Endodermal cell (in vitro differentiated cells): ENCODE measurements at regions not wholly inside any gene's neighbourhood (a gene's known extent, or its start where the extent isn't known, plus 50 kb on each side); places are given as distances from the start of the nearest gene placed in this dataset.
"Not testable (repeated sequence)": the region's sequence is repeated elsewhere in the genome, so short reads cannot be mapped to it uniquely, and the experiment has no call there.

Experiments
- DNase-seq: peaks from one replicate; pipeline ENCODE4 v3.0.0-alpha.2; 2017
- H3K27ac ChIP-seq: 2 replicates; pipeline ENCODE4 v1.5.1; 2013; ENCODE audit warnings: mild to moderate bottlenecking, low read depth, low read length, moderate library complexity
- H3K27me3 ChIP-seq: 2 replicates; pipeline ENCODE4 v1.6.1; 2013; ENCODE audit warnings: mild to moderate bottlenecking, low read length, moderate library complexity; ENCODE audit not compliant: insufficient read depth, control insufficient read depth, poor library complexity, severe bottlenecking
- H3K36me3 ChIP-seq: 2 replicates; pipeline ENCODE4 v1.7.0; 2013; ENCODE audit warnings: mild to moderate bottlenecking, low read length, moderate library complexity; ENCODE audit not compliant: control insufficient read depth, insufficient read depth
- H3K4me1 ChIP-seq: one replicate; pipeline ENCODE4 v1.7.0; 2013; ENCODE audit warnings: low read length; ENCODE audit not compliant: control insufficient read depth, insufficient read depth
- H3K4me3 ChIP-seq: 2 replicates; pipeline ENCODE4 v1.5.1; 2013; ENCODE audit warnings: mild to moderate bottlenecking, low read length, moderate library complexity
- H3K9ac ChIP-seq: 2 replicates; pipeline ENCODE4 v1.6.1; 2013; ENCODE audit warnings: mild to moderate bottlenecking, low read length, moderate library complexity; ENCODE audit not compliant: poor library complexity, severe bottlenecking; ENCODE audit errors: extremely low read depth
- H3K9me3 ChIP-seq: 2 replicates; pipeline ENCODE4 v1.6.1; 2013; ENCODE audit warnings: mild to moderate bottlenecking, low read length, moderate library complexity; ENCODE audit not compliant: control insufficient read depth
- H3K27ac Mint-ChIP-seq: 2 replicates; pipeline ENCODE4 v1.8.0; 2020; ENCODE audit warnings: mixed read lengths
- H3K27me3 Mint-ChIP-seq: 2 replicates; pipeline ENCODE4 v1.8.0; 2021; ENCODE audit warnings: mild to moderate bottlenecking, mixed read lengths; ENCODE audit not compliant: insufficient read depth
- H3K36me3 Mint-ChIP-seq: 2 replicates; pipeline ENCODE4 v1.8.0; 2020; ENCODE audit warnings: low read depth, mixed read lengths
- H3K4me1 Mint-ChIP-seq: 2 replicates; pipeline ENCODE4 v1.8.0; 2020; ENCODE audit warnings: mixed read lengths
- H3K4me3 Mint-ChIP-seq: 2 replicates; pipeline ENCODE4 v1.8.0; 2020; ENCODE audit warnings: mild to moderate bottlenecking, moderate library complexity, mixed read lengths
- H3K9me3 Mint-ChIP-seq: 2 replicates; pipeline ENCODE4 v1.8.0; 2020; ENCODE audit warnings: mild to moderate bottlenecking, mixed read lengths
- WGBS, 2 experiments: methylation state at CpG; one replicate each; pipeline versions ENCODE4 v1.1.5 to v1.1.7; 2013; ENCODE audit warnings: missing lambda C conversion rate in 2 of 2, mixed read lengths in 1 of 2; ENCODE audit not compliant: insufficient coverage in 1 of 2, insufficient read length in 1 of 2; 5-methylcytosine and 5-hydroxymethylcytosine counted together
- TF ChIP-seq, protein P1 (sequence below): fragments of 200-600 bp; sonication (generic); conservative IDR thresholded peaks from 2 replicates; pipeline ENCODE4 v1.5.0; 2021; ENCODE audit warnings: antibody characterized with exemption, mild to moderate bottlenecking

DNA sequence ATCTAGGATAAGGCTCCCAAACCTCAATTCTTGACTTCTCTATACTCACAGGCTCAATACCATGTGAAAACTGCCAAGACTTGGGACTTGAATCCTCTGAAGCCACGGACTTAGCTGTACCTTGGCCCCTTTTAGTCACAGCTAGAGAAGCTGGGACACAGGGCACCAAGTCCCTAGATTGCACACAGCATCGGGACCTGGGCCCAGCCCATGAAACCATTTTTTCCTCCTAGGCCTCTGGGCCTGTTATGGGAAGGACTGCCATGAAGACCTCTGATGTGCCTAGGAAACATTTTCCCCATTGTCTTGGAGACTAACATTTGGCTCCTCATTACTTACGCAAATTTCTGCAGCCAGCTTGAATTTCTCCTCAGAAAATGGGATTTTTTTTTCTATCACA is 1011.8 kb upstream of the DDX18 start:
- no peaks in the 10 kb centered on the region for H3K27me3 ChIP-seq
- peak overlapping the region; percentile 16 for H3K4me3 ChIP-seq
- no peak overlapping the region for H3K4me3 Mint-ChIP-seq
- H3K27ac ChIP-seq = no peak overlapping the region
- peaks cover 33% of the 10 kb centered on the region for H3K9me3 ChIP-seq
- WGBS, 2 experiments = 79 to 81% methylated on average over 3 of the region's 3 CpGs
- TF ChIP-seq, protein P1, sequence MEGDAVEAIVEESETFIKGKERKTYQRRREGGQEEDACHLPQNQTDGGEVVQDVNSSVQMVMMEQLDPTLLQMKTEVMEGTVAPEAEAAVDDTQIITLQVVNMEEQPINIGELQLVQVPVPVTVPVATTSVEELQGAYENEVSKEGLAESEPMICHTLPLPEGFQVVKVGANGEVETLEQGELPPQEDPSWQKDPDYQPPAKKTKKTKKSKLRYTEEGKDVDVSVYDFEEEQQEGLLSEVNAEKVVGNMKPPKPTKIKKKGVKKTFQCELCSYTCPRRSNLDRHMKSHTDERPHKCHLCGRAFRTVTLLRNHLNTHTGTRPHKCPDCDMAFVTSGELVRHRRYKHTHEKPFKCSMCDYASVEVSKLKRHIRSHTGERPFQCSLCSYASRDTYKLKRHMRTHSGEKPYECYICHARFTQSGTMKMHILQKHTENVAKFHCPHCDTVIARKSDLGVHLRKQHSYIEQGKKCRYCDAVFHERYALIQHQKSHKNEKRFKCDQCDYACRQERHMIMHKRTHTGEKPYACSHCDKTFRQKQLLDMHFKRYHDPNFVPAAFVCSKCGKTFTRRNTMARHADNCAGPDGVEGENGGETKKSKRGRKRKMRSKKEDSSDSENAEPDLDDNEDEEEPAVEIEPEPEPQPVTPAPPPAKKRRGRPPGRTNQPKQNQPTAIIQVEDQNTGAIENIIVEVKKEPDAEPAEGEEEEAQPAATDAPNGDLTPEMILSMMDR = no peak
- no peak for DNase-seq
- H3K36me3 ChIP-seq = no peaks in the 10 kb centered on the region
- H3K27me3 Mint-ChIP-seq = no peaks in the 10 kb centered on the region
- no peak overlapping the region for H3K9ac ChIP-seq
- H3K9me3 Mint-ChIP-seq = peaks cover 40% of the 10 kb centered on the region
- H3K4me1 ChIP-seq = no peaks in the 10 kb centered on the region
- H3K4me1 Mint-ChIP-seq = no peaks in the 10 kb centered on the region
- H3K36me3 Mint-ChIP-seq = peaks cover 3% of the 10 kb centered on the region
- H3K27ac Mint-ChIP-seq = no peak overlapping the region

DNA sequence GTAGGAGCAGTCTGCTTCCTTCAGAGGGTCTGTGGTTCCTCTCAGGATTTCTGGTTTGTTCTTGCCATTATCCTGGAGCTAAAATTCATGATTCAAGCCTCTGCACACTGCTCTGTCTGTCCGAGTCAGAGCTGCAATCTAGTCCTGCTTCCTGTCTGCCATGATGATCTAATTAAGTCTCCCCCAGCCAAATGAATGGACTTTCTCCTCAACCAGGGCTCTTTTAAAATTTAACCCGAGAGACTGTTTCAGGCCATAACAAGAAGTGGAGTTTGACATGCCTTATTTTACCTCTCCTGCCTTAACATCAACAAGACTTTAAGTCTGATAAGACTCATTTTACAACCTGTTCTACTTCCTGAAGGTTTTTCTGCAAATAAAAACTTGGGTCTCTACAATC is 1009.6 kb upstream of the DDX18 start:
- peaks cover 40% of the 10 kb centered on the region for H3K9me3 Mint-ChIP-seq
- peaks cover 3% of the 10 kb centered on the region for H3K36me3 Mint-ChIP-seq
- H3K9me3 ChIP-seq = peaks cover 33% of the 10 kb centered on the region
- TF ChIP-seq, protein P1 = no peak
- no peaks in the 10 kb centered on the region for H3K4me1 Mint-ChIP-seq
- no peak overlapping the region for H3K9ac ChIP-seq
- no peaks in the 10 kb centered on the region for H3K27me3 ChIP-seq
- H3K27me3 Mint-ChIP-seq = no peaks in the 10 kb centered on the region
- H3K27ac Mint-ChIP-seq = no peak overlapping the region
- no peaks in the 10 kb centered on the region for H3K4me1 ChIP-seq
- DNase-seq = no peak
- WGBS, 2 experiments = 91 to 92% methylated on average over 2 of the region's 2 CpGs
- no peak overlapping the region for H3K4me3 ChIP-seq
- H3K27ac ChIP-seq = no peak overlapping the region
- H3K36me3 ChIP-seq = no peaks in the 10 kb centered on the region
- no peak overlapping the region for H3K4me3 Mint-ChIP-seq

DNA sequence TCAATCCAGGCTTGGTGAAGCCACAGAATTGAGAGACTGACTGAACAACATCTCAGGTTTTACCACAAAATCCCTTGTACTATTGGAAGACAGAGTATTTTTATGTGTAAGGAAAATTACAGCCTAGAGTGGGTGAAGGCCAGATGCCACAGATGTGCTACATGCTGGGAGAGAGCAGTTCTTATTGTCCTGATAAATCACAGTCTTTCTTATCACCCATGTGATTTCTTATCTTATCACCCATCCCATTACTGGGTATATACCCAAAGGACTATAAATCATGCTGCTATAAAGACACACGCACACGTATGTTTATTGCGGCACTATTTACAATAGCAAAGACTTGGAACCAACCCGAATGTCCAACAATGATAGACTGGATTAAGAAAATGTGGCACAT is 1008.0 kb upstream of the DDX18 start:
- not testable (repeated sequence) for DNase-seq, H3K36me3 Mint-ChIP-seq, H3K4me3 Mint-ChIP-seq, H3K27ac ChIP-seq, H3K27me3 Mint-ChIP-seq, H3K36me3 ChIP-seq, H3K4me1 Mint-ChIP-seq, H3K4me3 ChIP-seq, H3K27ac Mint-ChIP-seq, H3K4me1 ChIP-seq, H3K9ac ChIP-seq, H3K27me3 ChIP-seq
- peaks cover 34% of the 10 kb centered on the region for H3K9me3 Mint-ChIP-seq
- WGBS, 2 experiments = 87% methylated on average over 2 of the region's 4 CpGs; no CpG with 5 or more reads in 1 of the 2 experiments
- H3K9me3 ChIP-seq = peaks cover 27% of the 10 kb centered on the region

DNA sequence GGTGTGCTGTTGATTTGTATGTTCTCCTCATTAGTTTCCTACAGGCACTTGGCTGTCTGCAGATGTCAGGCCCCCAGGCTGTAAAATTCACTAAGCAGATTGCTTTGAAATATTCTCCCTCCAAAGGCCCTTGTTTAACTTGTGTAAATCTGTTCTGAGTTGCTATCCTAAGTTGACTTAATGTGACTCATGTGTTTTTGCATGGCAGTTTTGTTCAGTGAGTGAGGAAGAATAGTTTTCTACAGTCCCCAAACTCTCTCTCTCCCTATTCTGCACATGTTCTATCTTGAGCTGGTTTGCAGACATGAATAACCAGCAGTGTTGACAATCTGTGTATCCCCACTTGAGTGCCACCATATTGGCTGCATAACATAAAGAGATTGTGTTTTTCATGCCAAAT is 1005.4 kb upstream of the DDX18 start:
- H3K9me3 Mint-ChIP-seq = peaks cover 8% of the 10 kb centered on the region
- H3K27me3 Mint-ChIP-seq = no peaks in the 10 kb centered on the region
- peaks cover 1% of the 10 kb centered on the region for H3K9me3 ChIP-seq
- no peaks in the 10 kb centered on the region for H3K27me3 ChIP-seq
- H3K36me3 Mint-ChIP-seq = no peaks in the 10 kb centered on the region
- H3K36me3 ChIP-seq = no peaks in the 10 kb centered on the region
- H3K4me1 Mint-ChIP-seq = no peaks in the 10 kb centered on the region
- no peak overlapping the region for H3K4me3 ChIP-seq
- TF ChIP-seq, protein P1 = no peak
- DNase-seq = no peak
- H3K4me3 Mint-ChIP-seq = no peak overlapping the region
- H3K4me1 ChIP-seq = no peaks in the 10 kb centered on the region
- no peak overlapping the region for H3K9ac ChIP-seq
- H3K27ac ChIP-seq = no peak overlapping the region
- H3K27ac Mint-ChIP-seq = no peak overlapping the region
